Smooth muscle cell of the brain vasculature (primary cell): ENCODE measurements at regions not wholly inside any gene's neighbourhood (a gene's known extent, or its start where the extent isn't known, plus 50 kb on each side); places are given as distances from the start of the nearest gene placed in this dataset.

Experiments
- DNase-seq: peaks from one replicate; pipeline ENCODE4 v3.0.0-alpha.2; 2012; ENCODE audit warnings: low read depth, low spot score

DNA sequence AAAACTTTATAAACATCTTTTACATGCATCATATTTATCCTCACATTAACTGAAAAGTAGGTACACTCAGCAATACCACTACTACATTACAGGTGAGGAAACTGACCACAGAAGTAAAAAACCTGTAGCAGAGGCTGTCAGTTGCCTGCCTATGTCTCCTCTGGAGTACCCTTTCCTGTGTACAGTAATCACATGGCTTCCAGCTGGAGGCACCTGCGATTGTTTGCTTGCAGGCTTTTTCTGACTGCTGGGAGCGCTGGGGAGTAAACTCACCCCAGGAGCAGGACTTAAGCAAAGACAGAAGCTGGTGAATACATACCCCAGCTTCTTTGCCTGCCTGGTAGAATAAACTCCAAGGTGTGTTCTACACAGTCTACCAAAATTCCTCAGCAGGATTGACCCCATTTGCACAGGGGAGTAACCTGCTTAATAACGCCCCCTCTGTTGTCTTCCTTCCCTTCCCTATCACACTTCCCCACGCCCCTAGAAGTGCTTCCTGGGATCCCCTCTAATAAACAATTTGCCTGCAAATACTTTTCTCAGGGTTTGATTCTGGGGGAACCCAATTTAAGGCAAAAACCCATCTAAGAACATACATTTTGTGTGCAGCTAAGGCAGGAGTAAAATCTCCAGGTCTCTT is 138.9 kb downstream of the PTH2R start:
- no peak for DNase-seq

DNA sequence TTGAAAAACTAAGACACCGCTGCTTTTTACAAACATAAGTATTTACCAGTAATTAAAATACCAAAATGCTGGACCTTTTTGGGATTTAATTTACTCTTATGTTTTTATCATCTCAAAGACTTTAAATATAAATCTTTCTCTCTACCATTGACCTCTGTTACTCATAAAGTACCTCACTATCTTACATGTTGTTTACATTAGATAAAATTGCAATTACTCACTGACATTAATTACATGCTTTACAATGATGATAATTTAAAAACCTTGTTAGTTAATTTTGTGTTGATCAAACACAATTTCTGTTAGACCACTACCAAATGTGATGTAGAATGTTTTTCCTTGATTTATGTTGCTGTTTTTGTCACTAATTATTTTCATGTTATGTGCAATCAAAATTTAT is 139.5 kb downstream of the PTH2R start:
- DNase-seq = no peak

DNA sequence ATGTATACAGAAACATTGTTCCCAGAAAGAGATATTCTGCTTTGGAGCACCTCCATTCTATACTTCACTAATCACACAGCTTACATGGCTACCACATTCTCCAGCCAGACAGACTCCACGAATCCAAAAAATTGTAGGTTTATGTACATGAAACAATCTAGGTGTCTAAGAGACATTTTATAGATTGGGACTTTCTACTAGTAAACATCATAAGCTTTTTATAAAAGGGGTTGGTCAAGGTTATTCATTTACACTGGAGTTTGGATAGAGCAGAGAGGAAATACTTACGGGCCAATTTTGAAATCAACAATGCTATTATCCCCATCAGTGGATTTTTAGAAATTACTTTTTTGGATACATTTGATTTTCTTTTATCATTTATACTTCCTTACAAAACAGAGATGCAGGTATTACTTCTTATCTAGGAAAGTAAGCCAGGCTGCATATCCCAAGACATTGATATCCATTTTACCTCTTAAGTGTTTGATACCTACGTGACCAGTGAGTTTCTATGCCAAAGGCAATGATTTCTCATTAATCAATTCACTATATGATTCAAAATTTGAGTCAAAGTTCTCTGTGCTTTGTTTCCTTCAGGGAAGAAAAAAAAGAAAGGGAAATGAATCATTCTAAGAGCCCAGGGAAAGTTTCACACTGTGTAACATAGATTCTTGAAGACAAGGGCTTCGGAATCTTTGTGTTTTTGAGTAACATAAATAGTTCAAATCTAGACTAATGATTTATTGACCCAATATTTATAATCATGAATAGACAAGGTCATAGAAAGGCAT is 140.5 kb downstream of the PTH2R start:
- no peak for DNase-seq

DNA sequence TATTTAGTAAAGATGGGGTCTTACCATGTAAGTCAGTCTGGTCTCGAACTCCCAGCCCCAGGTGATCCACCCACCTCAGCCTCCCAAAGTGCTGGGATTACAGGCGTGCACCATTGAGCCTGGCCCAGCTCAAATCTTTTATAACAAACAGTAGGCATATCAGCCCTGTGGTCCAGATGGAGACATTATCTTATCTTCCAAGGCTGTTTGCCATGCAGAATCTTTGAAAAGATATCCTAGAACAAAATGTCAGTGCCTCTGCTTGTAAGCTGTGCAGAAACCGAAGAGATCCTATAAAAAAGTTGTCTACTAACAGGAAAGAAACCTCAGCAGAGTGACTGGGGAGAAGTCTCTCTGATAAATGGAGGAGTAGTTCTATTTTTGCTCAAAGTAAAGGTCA is 142.1 kb downstream of the PTH2R start:
- no peak for DNase-seq

DNA sequence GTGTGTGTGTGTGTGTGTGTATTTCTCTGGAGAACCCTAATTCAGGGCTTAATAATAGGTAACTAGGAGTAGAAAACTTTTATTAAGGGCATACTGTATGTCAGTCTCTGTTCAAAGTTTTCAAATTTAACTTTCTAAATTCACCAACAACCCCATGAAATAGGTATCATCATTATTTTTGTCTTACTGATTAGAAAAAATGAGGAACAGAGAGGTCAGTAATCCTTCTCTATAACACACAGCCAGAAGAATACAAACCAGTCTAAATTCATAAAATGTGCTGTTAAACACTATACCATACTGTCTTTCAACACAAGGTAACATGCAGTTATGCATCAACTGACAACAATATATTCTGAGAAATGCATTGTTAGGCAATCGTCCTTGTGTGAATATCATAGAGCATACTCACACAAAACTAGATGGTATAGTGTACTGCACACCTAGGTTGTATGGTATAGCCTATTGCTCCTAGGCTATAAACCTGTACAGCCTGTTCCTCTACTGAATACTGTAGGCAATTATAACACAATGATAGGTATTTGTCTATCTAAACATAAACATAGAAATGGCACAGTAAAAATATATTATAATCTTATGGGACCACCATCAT is 143.1 kb downstream of the PTH2R start:
- no peak for DNase-seq

DNA sequence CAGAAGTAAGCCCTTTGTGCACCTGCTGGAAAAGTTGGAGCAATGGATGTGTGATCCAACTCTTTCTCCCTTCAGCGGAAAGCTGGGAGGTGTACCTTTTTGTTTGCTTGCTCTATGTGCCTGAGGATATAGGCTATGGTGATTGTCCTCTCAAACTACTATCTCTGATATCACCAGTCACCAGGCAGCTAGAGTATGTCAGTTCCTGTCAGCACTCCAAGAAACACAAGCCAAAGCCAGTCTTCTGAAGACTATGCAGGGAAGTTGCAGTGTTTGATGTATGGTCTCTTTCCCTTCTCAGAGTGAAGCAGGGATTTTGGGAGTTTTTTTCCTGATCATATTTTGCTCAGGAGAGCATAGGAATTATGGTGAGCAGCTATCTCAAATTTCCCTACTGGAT is 146.4 kb downstream of the PTH2R start:
- no peak for DNase-seq

DNA sequence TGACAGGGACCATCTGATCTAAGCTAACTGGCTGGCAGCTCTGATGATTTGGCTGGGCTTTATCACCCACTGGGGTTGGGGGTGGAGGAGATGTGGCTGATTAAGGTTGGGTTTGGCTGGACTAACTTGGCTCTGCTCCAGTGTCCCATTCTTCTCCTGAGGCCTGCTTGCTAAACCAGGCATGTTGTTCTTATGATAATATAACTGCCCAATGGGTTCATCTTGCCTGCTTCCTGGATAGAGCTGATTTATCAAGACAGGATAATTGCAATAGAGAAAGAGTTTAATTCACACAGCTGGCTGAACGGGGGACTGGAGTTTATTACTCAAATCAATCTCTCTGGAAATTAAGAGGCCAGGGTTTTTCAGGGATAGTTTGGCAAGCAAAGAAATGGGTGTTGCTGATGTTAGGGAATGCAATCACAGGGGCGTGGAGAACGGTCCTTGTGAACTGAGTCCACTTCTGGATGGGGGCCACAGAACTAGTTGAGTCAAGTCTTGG is 150.4 kb downstream of the PTH2R start:
- no peak for DNase-seq

DNA sequence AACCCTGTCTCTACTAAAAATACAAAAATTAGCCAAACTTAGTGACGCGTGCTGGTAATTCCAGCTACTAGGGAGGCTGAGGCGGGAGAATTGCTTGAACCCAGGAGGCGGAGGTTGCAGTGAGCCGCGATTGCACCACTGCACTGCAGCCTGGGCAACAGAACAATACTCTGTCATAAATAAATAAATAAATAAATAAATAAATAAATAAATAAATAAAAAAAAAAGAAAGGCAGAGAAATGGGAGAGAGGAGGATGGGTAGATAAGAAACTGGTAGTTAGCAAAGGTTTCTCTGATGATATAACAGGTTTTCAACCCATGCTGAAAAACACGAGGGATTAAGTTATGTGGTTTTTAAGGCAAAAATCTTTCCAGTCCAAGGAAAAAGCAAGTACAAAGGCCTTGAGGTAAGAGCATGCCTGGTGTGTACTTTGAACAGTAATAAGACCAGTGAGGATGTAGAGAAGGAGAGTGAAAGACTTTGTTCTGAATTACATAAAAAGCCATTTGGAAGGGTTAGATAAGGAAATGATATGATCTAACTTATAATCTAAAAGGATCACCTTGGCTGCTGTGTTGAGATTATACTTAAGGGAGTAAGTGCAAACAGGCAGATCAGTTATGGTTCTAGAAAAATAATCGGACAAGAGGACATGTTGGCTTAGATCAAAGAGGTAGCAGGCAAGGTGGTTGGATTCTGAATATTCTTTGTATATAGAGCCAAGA is 159.3 kb downstream of the PTH2R start:
- no peak for DNase-seq

DNA sequence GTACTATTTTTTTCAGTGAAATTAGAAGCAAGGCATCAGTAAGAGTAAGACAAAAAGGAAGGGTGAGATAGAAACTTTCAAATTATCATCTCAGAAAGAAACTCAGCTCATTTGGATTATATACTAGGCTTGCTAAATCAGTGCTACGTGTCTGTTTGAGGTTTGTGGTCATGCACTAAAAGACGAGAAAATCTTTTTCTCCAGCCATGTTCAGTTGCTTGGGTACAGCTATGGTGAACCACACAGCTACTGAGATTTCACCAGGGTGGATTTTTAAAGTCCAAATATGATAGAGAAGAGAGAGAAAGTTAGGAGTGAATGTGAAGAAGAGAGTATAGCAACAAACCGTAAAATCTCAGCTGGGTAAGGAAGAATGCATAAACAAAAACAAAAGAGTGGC is 161.6 kb downstream of the PTH2R start:
- no peak for DNase-seq

DNA sequence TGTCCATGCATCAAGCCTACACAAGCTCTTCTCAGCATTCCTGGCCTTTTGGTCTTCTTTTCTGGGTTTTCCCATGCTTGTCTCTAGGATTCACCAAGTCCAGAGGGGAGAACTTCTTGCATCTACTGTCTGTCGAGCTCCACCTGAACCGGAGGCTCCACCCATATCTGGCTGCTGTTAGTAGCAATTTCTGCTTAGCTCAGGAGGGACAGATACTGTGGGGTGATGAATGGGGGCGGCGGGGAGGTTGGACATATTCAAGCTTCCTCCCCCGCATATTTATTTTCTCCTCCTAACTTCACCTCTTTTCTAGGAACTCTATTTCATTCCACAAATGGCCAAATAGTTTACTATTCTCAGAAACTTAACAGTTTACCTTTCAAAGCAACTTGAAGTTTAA is 163.5 kb downstream of the PTH2R start:
- no peak for DNase-seq

DNA sequence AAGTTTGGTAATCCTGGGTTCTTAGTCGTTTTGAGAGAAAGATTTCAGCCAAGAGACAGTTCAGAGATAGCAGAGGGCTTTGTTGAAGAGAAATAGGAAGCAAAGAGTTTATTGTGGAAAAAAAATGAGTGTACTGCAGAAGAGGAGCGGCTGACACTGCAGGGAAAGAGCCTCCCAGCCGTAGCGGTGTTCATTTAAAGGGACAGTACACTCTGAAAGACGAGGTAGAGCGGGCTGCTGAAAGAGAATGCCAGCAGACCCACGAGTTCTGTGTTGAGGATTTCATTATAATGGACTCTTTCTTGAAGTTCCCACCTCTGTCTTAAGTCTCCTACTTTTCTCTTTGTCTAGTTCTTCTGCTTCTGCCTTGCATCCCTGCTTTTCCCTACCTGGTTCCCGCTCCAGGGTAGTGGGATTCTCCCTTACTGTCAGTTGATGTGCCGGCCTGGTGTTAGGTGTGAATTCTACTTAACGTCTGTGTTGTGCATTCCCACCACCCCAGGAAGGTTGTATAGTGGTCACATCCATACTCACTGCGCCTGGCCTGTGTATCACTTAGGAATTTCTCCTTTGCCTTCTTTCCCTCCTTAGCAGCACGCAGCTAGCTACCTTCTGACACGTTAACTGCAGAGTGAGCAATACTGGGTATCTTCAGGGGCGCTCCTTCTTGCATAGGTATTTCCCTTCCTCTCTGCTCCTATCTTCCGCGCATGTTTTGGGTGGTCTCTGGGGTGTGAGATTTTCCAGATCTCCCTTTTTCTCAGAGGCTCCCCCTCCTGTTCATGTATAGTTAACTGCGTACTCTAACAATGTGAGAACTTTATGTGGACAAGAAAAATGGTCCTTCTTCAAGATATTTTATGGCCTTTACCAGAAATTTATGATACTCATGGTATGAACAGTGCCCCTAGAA is 164.5 kb downstream of the PTH2R start:
- no peak for DNase-seq

DNA sequence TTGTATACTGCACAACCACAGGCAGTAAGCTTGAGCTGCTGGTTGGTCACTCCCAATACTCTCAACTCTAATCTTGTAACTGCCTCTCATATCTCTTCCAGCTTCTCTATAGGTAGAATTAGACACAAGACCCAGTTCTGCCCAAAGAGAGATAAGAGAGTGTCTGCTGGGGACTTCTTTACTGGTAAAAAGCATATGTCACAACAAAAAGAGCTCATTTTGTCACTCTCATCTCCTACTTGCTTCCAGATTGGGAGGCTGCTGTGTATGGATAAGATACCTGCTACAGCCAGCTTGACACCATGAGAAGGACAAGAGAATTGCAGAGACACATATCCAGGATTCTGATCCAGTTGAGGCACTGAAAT is 165.2 kb downstream of the PTH2R start:
- DNase-seq = no peak

DNA sequence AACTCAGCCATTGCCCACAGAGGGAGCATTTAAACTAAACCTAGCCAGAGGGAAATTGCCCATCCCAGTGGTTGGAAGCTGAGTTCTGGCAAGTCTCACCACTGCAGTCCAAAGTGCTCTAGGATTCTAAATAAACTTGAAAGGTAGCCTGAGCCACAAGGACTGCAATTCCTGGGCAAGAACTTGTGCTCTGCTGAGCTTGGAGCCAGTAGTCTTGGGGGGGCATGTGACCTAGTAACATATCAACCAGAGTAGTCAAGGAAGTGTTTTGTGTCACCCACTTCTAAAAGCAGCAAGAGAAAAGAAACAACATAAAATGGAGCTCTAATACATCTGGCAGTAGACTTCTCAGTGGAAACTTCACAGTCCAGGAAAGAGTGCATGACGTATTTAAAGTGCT is 167.0 kb downstream of the PTH2R start:
- DNase-seq = no peak

DNA sequence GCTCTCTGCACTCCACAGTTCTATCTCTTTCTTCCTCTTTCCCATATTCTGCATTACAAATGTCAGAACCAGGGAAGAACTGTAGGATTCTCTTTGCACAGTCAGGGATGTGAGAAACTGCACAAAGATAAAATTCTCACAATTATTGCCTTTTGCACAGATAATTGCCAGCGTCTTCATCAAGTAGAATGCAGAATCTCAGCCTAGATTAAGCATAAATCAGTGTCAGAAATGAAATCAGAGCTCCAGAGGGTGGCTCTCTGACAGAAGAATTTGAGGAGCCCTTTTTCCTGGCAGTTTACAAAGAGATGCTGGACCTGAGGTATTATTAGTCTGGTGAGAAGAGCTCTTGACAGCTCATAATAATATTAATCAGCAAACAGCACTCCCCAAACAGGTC is 173.1 kb downstream of the PTH2R start:
- DNase-seq = no peak

DNA sequence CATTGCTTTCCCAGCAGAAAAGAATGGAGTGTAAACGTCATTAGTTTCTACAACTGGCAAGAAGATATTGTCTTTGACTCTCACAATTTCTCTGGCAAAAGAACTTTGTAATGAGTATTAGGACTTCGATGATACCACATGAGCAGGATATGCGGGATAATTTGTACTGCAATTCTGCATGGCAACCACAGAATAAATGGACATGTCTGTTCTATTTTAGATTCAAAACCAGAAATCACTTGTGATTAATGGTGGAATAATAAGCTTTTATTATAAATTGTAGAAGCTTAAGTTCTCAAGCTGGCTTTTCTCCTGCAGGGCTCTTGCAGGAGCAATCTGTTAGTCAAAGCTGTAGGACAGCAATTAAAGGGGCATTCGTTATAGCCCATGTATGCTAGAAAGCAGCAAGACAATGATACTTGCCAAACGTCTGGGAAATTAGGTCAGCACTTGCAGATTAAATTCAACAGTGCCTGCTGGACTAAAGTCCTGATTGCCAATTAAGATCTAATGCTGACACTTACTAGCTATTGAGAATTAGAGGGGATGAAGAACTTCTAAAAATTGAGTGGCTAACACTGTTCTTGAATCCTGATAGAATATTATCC is 177.9 kb downstream of the PTH2R start:
- no peak for DNase-seq

DNA sequence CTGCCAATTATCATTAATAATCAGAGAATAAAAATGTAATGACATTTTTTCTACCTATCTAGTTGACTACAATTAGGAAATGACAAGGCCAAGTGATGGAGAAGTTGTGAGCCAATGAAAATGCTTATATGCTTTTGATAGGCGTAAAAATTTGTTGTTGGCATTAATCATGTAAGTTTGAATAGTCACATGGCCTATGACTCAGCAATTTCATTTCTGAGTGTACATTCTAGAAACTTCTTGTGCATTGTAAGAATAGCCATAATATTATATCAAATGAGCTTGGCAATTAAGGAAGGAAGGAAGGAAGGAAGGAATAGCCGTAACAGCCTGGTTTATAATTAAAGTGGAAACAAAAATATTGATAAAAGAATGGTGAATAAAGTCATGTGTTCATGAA is 179.9 kb downstream of the PTH2R start:
- no peak for DNase-seq

DNA sequence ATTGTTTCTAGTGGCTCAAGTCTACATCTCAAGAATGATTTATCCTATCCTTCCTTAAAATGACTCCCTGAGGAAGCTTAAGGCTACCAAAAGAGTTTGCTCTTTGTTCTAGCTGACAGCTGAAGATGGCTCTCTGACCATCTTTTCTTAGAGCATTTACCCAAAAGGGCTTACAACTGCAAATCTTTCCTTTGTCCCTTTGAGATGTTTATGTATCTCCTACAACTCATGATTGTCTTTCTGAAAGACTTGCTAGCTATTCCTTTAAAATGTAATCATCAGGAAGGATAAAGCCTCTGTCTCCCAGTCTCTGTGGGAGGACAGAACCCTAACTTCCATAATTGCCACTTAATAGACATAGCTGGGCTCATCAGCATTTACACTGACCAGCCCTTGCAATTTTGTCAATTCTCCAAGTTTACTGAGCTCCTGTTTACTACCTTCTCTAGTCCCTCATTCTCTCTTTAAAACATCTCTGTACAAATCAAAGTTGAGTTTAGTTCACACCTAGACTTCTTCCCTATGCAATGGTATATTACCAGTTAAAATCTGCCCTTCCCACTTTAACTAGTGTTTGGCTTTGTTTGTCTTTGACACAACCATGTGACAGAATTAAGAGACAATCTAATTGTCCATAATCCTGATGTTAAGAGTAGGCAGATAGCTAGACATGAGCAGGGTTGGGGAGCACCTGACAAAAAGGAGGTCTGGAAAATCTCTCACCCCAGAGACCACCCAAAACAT is 188.2 kb downstream of the PTH2R start:
- DNase-seq = no peak

DNA sequence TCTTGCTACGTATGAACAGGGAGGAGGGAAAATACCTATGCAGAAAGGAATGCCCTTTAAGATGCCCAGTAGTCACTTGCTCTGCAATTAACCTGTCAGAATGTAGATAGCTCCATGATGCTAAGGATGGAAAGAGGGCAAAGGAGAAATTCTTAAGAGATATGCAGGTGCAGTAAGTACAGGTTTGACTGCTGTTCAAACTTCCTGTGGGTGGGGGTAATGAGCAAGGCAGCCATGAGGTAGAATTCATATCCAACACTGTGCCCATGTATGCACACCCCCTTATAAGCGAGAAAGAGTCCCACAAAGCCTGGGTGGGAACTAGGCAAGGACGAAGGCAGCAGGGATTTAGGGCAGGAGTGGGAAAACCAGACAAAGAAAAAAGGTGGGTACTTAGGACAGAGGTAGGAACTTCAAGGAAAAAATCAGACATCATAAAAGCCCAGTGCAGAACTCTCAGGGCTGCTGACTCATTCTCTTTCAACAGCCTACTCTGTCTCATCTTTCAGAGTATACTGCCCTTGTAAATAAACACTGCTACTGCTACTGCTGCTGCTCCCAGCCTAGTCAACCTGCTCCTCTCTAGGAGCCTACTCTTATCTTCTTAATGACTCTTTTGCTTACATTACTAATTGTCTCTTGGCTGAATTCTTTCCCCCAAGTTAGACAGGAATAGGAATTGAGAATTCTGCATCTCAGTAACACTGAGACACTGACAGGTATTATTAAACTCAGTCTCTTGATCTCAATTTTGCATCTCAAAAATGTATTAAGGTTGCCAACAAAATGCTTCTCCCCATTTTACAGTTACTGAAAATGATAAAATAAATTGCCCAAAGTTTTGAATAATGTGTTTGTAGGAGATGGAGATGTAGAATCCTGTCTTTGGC is 189.0 kb downstream of the PTH2R start:
- DNase-seq = no peak

DNA sequence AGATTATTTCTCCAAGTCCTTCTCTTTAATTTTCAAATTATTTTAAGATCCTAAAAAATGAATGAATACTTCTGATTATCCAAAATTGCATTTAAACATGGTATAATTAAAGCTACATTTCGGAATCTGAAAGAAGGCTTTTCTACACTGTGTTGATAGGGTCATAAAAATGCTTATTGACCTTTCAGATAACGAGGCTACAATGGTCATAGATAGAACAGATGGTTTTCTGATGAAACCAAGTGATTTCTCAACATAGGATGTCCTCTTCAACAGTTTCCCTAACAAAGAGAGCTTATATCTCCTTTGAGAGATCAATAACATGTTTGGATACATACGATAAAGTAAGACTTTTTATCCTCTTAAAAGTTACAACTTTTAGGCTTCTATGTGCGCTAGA is 201.1 kb downstream of the PTH2R start:
- no peak for DNase-seq
